ENCODE measurements at regions not wholly inside any gene's neighbourhood (a gene's known extent, or its start where the extent isn't known, plus 50 kb on each side); places are given as distances from the start of the nearest gene placed in this dataset.
A peak's percentile ranks its signal among the peaks of the same experiment; 100 is the strongest.
"Not testable (repeated sequence)": the region's sequence is repeated elsewhere in the genome, so short reads cannot be mapped to it uniquely, and the experiment has no call there.

- no peak for DNase-seq (ENCODE audit: low spot score)
Measured at GRCh38 chr10:34957531-34957930, 132.6 kb downstream of the CUL2 start.

GRCh38 chr10:34956756-34957155, 133.4 kb downstream of the CUL2 start:
- no peak for DNase-seq (ENCODE audit: low spot score)

- DNase-seq (ENCODE audit: low spot score) = no peak
Measured at GRCh38 chr10:34955391-34955790, 134.8 kb downstream of the CUL2 start.

- DNase-seq (ENCODE audit: low spot score) = no peak
Measured at GRCh38 chr10:34954142-34954541, 136.0 kb downstream of the CUL2 start.

- peak; percentile 13 for DNase-seq (ENCODE audit: low spot score)
Measured at GRCh38 chr10:34951263-34951887, 136.3 kb upstream of the PARD3 start.

GRCh38 chr10:34945951-34946522, 130.9 kb upstream of the PARD3 start:
- not testable (repeated sequence) for DNase-seq (ENCODE audit: low spot score)

GRCh38 chr10:34941471-34942357, 126.6 kb upstream of the PARD3 start:
- DNase-seq (ENCODE audit: low spot score) = no peak

GRCh38 chr10:34940436-34940835, 125.3 kb upstream of the PARD3 start:
- no peak for DNase-seq (ENCODE audit: low spot score)

- DNase-seq (ENCODE audit: low spot score) = no peak
Measured at GRCh38 chr10:34938399-34938670, 123.2 kb upstream of the PARD3 start.

- not testable (repeated sequence) for DNase-seq (ENCODE audit: low spot score)
Measured at GRCh38 chr10:34937643-34938398, 122.7 kb upstream of the PARD3 start.

- DNase-seq (ENCODE audit: low spot score) = no peak
Measured at GRCh38 chr10:34936061-34936460, 121.0 kb upstream of the PARD3 start.

GRCh38 chr10:34933676-34934075, 118.6 kb upstream of the PARD3 start:
- no peak for DNase-seq (ENCODE audit: low spot score)

- DNase-seq (ENCODE audit: low spot score) = no peak
Measured at GRCh38 chr10:34932235-34932634, 117.1 kb upstream of the PARD3 start.

- DNase-seq (ENCODE audit: low spot score) = no peak
Measured at GRCh38 chr10:34931216-34931615, 116.1 kb upstream of the PARD3 start.

GRCh38 chr10:34922138-34922537, 107.0 kb upstream of the PARD3 start:
- DNase-seq (ENCODE audit: low spot score) = no peak

GRCh38 chr10:34920578-34920977, 105.5 kb upstream of the PARD3 start:
- DNase-seq (ENCODE audit: low spot score) = no peak

- no peak for DNase-seq (ENCODE audit: low spot score)
Measured at GRCh38 chr10:34918776-34919315, 103.8 kb upstream of the PARD3 start.

GRCh38 chr10:34918060-34918775, 103.1 kb upstream of the PARD3 start:
- no peak for DNase-seq (ENCODE audit: low spot score)

- DNase-seq (ENCODE audit: low spot score) = peak; percentile 16
Measured at GRCh38 chr10:34916314-34916713, 101.2 kb upstream of the PARD3 start.

GRCh38 chr10:34912771-34913170, 97.7 kb upstream of the PARD3 start:
- DNase-seq (ENCODE audit: low spot score) = no peak

GRCh38 chr10:34911661-34912205, 96.6 kb upstream of the PARD3 start:
- DNase-seq (ENCODE audit: low spot score) = no peak

All from activated CD4-positive, alpha-beta T cell treated with anti-CD3 and anti-CD28 coated beads, Interleukin-2, Interleukin-4, amounts not matched to agents 100 ng/mL and 50 ng/mL, durations not matched to agents 16 hours and 8 hours (primary cell).